ENCODE measurements at regions not wholly inside any gene's neighbourhood (a gene's known extent, or its start where the extent isn't known, plus 50 kb on each side); places are given as distances from the start of the nearest gene placed in this dataset.

DNA sequence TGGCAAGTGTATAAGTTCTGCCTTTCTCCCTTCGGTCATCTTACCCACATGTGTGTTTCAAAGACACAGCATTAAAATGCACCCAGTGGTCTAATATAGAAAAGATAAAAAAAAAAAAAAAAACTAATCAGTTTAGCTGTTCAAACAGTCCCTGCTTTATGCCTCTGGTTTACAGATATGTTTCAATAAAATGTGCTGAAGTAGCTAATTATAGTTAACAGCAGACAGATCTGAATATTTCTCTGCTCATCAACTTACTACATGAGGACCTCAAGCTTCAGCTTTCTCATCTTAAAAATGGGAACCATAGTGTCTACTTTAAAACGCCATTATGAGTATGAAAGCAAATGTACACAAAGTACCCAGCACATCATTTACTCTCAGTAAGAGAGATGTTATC is 280.6 kb upstream of the DEFB112 start:
- TF ChIP-seq CTCF (IDR thresholded peaks at IDR 0.05) (no peak), TEAD4 (IDR thresholded peaks at IDR 0.05; ENCODE audit: borderline replicate concordance, insufficient read depth) (no peak), RXRA (IDR thresholded peaks at IDR 0.05; ENCODE audit: borderline replicate concordance, low read depth) (no peak), GATA2 (CRISPR knock-in tag; IDR thresholded peaks at IDR 0.05) (no peak), EP300 (IDR thresholded peaks at IDR 0.05; ENCODE audit: borderline replicate concordance in 1 of 2, low read depth in 1 of 2, low read length in 1 of 2) (no peak), ELF1 (IDR thresholded peaks at IDR 0.05) (no peak), GABPA (IDR thresholded peaks at IDR 0.05; ENCODE audit: low read depth) (no peak), NFIC (IDR thresholded peaks at IDR 0.05; ENCODE audit: borderline replicate concordance) (no peak), MXI1 (IDR thresholded peaks at IDR 0.05; ENCODE audit: low read depth, low read length) (no peak), TCF12 (IDR thresholded peaks at IDR 0.05) (no peak), RAD21 (IDR thresholded peaks at IDR 0.05; ENCODE audit: low read length) (no peak), EZH2phosphoT487 (IDR thresholded peaks at IDR 0.05; ENCODE audit: borderline replicate concordance, low read depth) (no peak)
